ENCODE measurements at regions not wholly inside any gene's neighbourhood (a gene's known extent, or its start where the extent isn't known, plus 50 kb on each side); places are given as distances from the start of the nearest gene placed in this dataset.

DNA sequence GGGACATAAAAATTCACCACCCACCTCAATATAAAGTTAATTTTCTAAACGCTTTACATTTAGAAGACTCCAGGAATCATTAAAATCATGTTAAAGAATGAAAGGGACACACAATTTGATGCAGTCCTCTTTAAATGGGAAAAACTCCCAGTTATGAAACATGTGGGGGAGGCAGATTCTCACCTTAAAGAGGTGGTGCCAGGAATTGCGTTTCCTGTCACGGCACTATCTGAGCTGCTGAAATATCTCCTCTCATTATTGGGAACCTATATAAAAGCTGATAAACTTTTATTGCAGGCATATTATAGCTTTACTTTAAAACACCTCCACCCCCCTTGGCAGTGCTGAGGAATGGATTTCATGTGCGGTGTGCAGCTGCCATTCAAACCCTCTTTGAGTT lies 94.8 kb upstream of the SORCS3 start:
- Mint-ChIP-seq H3K27ac (no peak overlapping the region), H3K9me3 (peaks cover 0 to 3% of the 10 kb centered on the region in 2 donors), H3K36me3 (ENCODE audit: insufficient read depth in 2 of 2) (no peaks in the 10 kb centered on the region), H3K4me1 (ENCODE audit: low read depth) (no peaks in the 10 kb centered on the region), H3K27me3 (ENCODE audit: low read depth) (peaks cover 5% of the 10 kb centered on the region), H3K4me3 (no peak overlapping the region)
- ATAC-seq (replicated peaks in 1 of 2) (no peak), DNase-seq (no peak)

DNA sequence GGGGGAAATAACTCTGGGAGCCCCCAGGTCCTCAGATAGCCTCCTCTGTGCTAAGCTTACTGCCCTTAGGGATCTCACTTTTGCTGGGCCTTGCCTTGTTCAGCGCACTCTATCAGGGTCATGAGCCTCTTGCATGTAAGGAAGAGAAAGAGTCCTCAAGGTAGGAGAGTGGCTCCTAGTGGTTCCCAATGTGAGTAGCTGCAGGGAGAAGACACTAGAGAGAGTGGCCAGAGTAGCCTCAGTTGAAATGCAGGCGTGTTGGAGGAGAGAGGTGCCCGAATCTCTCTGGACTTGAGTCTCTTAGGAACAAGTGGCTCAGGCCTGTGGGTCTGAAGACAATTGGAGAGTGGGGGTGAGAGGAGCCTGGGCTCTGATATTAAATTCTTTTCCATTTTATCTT lies 94.3 kb upstream of the SORCS3 start:
- H3K4me3 Mint-ChIP-seq = no peak overlapping the region
- H3K9me3 Mint-ChIP-seq = peaks cover 0 to 3% of the 10 kb centered on the region in 2 donors
- no peak overlapping the region for H3K27ac Mint-ChIP-seq
- ATAC-seq (replicated peaks in 1 of 2) (no peak), DNase-seq (no peak)
- H3K27me3 Mint-ChIP-seq (ENCODE audit: low read depth) = peaks cover 5% of the 10 kb centered on the region
- no peaks in the 10 kb centered on the region for H3K36me3 Mint-ChIP-seq (ENCODE audit: insufficient read depth in 2 of 2)
- no peaks in the 10 kb centered on the region for H3K4me1 Mint-ChIP-seq (ENCODE audit: low read depth)

DNA sequence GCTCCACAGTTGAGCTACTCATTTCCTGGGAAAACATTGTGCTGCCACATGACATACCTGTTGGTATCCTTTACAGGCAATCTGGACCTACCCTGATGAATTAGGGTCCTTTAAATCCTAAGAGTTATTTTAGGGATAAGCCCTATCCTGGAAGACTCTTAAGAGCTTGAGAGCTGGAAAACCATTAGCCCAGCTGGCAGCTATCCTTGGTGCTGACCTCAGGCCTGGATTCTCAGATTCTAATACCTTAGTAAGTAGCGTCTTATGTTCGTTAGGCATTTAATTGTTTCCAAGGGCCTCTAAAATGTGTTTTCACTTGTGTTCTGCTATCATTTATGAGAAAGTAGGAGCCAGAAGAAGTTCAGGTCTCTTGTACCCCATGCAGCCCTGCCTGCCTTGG lies 93.0 kb upstream of the SORCS3 start:
- no peaks in the 10 kb centered on the region for H3K36me3 Mint-ChIP-seq (ENCODE audit: insufficient read depth in 2 of 2)
- peaks cover 0 to 3% of the 10 kb centered on the region in 2 donors for H3K9me3 Mint-ChIP-seq
- peaks cover 5% of the 10 kb centered on the region for H3K27me3 Mint-ChIP-seq (ENCODE audit: low read depth)
- no peak overlapping the region for H3K4me3 Mint-ChIP-seq
- DNase-seq (no peak), ATAC-seq (replicated peaks in 1 of 2) (no peak)
- no peaks in the 10 kb centered on the region for H3K4me1 Mint-ChIP-seq (ENCODE audit: low read depth)
- no peak overlapping the region for H3K27ac Mint-ChIP-seq

DNA sequence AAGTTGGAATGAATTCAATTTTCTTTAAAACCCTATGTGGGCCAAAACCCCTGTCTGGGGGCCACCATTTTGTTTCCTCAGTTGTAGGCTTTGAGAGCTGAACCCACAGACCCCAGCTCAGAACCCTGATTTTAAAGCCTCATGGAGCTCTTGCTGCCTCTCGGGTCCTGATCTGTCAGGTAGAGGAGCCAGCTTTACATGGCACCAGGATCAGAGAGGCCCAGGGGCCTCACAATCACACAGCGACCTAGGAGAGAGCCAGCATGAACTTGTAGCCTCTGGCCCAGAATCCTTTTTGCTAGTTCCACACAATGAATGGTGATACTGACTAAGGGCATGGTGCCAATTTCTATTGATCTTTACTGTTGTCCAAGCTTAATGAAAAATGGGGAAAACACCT lies 84.3 kb upstream of the SORCS3 start:
- peaks cover 16% of the 10 kb centered on the region for H3K27me3 Mint-ChIP-seq (ENCODE audit: low read depth)
- ATAC-seq (replicated peaks in 1 of 2) (no peak), DNase-seq (no peak)
- no peaks in the 10 kb centered on the region for H3K36me3 Mint-ChIP-seq (ENCODE audit: insufficient read depth in 2 of 2)
- H3K27ac Mint-ChIP-seq = no peak overlapping the region
- H3K9me3 Mint-ChIP-seq = no peaks in the 10 kb centered on the region
- H3K4me1 Mint-ChIP-seq (ENCODE audit: low read depth) = no peaks in the 10 kb centered on the region
- H3K4me3 Mint-ChIP-seq = no peak overlapping the region

DNA sequence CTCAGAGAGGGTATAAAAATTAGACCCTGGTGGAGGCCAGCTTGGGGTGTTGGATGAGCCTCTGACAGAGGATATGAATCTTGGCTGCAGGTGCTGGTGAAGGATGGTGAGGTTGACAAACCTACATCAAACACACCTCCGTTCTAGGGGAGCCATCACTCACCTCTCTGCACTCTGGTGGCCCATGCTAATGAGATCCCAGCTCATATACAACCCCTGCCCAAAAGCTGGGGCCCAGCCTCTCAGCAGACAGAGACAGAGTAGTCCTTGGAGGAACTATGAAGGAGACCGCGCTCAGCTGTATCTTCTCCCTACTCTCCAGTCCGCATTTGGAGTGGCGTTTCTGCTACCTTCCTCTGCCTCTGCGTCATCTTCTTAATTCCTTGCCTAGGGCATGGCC lies 83.1 kb upstream of the SORCS3 start:
- H3K9me3 Mint-ChIP-seq = no peaks in the 10 kb centered on the region
- ATAC-seq (replicated peaks in 1 of 2) (no peak), DNase-seq (no peak)
- H3K27me3 Mint-ChIP-seq (ENCODE audit: low read depth) = peaks cover 26% of the 10 kb centered on the region
- no peaks in the 10 kb centered on the region for H3K36me3 Mint-ChIP-seq (ENCODE audit: insufficient read depth in 2 of 2)
- no peak overlapping the region for H3K4me3 Mint-ChIP-seq
- no peak overlapping the region for H3K27ac Mint-ChIP-seq
- no peaks in the 10 kb centered on the region for H3K4me1 Mint-ChIP-seq (ENCODE audit: low read depth)

DNA sequence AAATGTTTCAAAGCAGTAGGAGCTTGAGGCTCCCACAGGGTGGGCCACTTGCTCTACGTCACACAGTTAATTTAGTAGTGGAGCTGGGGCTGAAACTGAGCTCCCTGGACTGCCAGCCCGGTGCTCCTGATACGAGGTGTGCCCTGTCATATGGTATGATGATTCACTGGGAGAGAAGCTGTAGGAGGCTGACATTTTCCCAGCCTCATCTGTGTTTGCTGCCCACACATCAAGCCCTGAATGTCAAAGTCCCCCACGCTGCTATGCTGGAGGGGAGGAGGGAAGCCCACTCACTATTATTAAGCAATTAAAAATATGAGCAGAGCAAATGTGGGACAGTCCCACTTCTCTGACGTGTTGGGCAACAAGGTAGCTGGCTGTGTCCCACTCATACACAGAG lies 81.2 kb upstream of the SORCS3 start:
- no peaks in the 10 kb centered on the region for H3K36me3 Mint-ChIP-seq (ENCODE audit: insufficient read depth in 2 of 2)
- H3K4me1 Mint-ChIP-seq (ENCODE audit: low read depth) = no peaks in the 10 kb centered on the region
- no peaks in the 10 kb centered on the region for H3K9me3 Mint-ChIP-seq
- H3K27ac Mint-ChIP-seq = no peak overlapping the region
- no peak for DNase-seq
- H3K27me3 Mint-ChIP-seq (ENCODE audit: low read depth) = peaks cover 20% of the 10 kb centered on the region
- no peak overlapping the region for H3K4me3 Mint-ChIP-seq
- no peak for ATAC-seq (replicated peaks in 1 of 2)

DNA sequence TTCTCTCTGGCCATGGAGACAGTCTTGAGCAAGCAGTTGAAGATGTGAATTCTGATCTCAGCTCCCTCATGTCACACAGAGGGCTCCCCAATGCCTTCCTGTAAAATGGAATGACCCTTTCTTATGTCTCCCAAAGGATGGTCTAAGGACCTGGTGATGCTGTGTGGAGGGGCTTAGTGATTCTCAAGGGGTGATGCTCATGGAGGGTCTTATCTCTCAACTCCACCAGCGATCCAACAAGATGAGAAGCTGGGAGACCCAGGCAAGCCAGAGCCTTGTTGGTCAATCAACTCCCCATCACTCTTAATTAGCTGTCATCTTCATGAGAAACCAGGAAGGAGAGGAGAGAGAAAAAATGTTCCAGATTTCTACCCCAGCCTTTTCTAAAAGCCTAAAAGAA lies 78.0 kb upstream of the SORCS3 start:
- no peak for ATAC-seq (replicated peaks in 1 of 2)
- H3K27ac Mint-ChIP-seq = no peak overlapping the region

DNA sequence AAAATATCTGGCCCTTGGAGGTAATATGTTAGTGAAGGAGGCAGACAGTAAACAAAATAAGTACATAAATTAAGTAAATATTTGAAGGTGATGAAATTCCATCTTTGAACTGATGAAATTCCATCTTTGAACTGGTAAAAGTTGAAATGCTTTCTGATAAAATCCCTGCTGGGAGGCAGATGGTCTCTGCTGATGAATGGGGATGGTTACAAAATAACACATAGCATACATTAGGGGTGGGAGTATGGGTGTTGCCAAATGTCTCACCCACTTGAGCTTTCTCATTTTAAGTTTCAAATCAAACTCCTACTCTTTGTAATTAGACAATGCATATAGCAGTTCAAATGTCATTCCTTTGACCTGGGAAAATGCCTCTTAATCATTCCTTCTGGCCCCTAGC lies 77.5 kb upstream of the SORCS3 start:
- no peak overlapping the region for H3K27ac Mint-ChIP-seq
- peaks cover 18% of the 10 kb centered on the region for H3K27me3 Mint-ChIP-seq (ENCODE audit: low read depth)
- no peak overlapping the region for H3K4me3 Mint-ChIP-seq
- DNase-seq (no peak), ATAC-seq (replicated peaks in 1 of 2) (no peak)
- H3K9me3 Mint-ChIP-seq = no peaks in the 10 kb centered on the region
- H3K4me1 Mint-ChIP-seq (ENCODE audit: low read depth) = no peaks in the 10 kb centered on the region
- H3K36me3 Mint-ChIP-seq (ENCODE audit: insufficient read depth in 2 of 2) = no peaks in the 10 kb centered on the region

More for the DNA sequence above, 78.0 kb upstream of the SORCS3 start:
- Mint-ChIP-seq H3K9me3 (no peaks in the 10 kb centered on the region), H3K4me3 (no peak overlapping the region), H3K27me3 (ENCODE audit: low read depth) (peaks cover 23% of the 10 kb centered on the region), H3K4me1 (ENCODE audit: low read depth) (no peaks in the 10 kb centered on the region), H3K36me3 (ENCODE audit: insufficient read depth in 2 of 2) (no peaks in the 10 kb centered on the region)
- no peak for DNase-seq

DNA sequence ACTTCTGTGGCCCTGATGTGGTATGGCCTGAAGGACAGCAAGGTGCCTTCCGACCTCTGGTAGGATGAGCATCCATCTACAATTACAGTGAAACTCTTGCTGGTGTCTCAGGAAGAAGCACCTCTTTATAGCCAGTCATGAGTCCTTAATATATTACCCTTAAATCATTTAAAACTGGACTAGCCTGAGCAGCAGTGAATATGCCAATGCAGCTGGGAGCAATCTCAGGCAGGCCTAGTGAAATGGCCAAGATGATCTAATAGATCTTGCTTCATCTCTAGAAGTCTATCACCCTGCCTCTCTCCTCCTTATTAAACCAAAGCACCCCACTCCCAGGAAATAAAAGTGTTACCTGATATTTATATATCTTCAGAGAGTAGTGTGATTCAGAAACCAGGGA lies 66.7 kb upstream of the SORCS3 start:
- no peak overlapping the region for H3K4me3 Mint-ChIP-seq
- H3K4me1 Mint-ChIP-seq (ENCODE audit: low read depth) = no peaks in the 10 kb centered on the region
- DNase-seq = no peak
- peaks cover 19% of the 10 kb centered on the region for H3K27me3 Mint-ChIP-seq (ENCODE audit: low read depth)
- H3K36me3 Mint-ChIP-seq (ENCODE audit: insufficient read depth in 2 of 2) = peaks cover 5 to 10% of the 10 kb centered on the region in 2 donors
- H3K27ac Mint-ChIP-seq = no peak overlapping the region
- ATAC-seq (replicated peaks in 1 of 2) = no peak
- H3K9me3 Mint-ChIP-seq = peaks cover 10% of the 10 kb centered on the region in 2 donors

DNA sequence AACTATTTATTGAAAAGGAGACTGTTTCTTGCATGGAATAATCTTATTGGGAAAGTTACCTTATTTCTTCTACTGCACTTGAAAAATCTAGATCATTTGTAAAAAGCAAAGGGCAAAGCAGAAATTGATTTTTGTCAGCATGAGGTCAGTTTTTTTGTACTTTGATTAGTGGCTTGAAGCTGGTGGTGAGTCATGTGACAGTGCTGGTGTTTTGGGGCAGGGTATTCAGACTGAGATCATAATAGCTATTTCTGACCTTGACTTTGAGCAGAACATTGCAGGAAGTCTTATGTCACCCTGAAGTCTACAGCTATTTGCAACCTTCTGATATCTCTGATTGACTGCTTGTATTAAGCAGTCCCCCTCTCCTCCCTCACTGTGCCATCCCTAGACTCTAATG lies 66.3 kb upstream of the SORCS3 start:
- Mint-ChIP-seq H3K9me3 (peaks cover 7% of the 10 kb centered on the region in 2 donors), H3K4me1 (ENCODE audit: low read depth) (no peaks in the 10 kb centered on the region), H3K4me3 (no peak overlapping the region), H3K27me3 (ENCODE audit: low read depth) (peaks cover 17% of the 10 kb centered on the region), H3K36me3 (ENCODE audit: insufficient read depth in 2 of 2) (peaks cover 5 to 10% of the 10 kb centered on the region in 2 donors), H3K27ac (no peak overlapping the region)
- DNase-seq (no peak), ATAC-seq (replicated peaks in 1 of 2) (no peak)

DNA sequence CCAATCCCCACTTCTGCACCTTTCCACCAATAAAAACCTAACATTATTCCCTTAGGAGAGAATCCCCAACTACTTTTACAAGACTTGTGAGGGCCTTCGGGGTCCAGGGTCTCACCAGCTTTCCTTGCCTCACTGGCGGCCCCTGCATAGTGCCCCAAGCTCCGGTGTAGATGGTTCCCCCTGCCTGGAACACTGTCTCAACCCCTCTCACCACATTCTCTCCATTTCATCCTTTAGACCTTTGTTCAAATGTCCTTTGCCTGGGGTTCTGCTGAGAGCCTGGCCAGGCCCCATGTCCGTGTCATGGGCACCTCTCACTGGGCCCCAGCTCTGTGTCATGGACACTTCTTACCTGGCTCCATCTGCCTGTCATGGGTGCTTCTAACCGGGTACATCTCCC lies 64.5 kb upstream of the SORCS3 start:
- ATAC-seq (replicated peaks in 1 of 2) (no peak), DNase-seq (no peak)
- peaks cover 18% of the 10 kb centered on the region for H3K27me3 Mint-ChIP-seq (ENCODE audit: low read depth)
- peaks cover 0 to 2% of the 10 kb centered on the region in 2 donors for H3K36me3 Mint-ChIP-seq (ENCODE audit: insufficient read depth in 2 of 2)
- H3K4me1 Mint-ChIP-seq (ENCODE audit: low read depth) = peaks cover 7% of the 10 kb centered on the region
- no peak overlapping the region for H3K4me3 Mint-ChIP-seq
- no peak overlapping the region for H3K27ac Mint-ChIP-seq
- no peaks in the 10 kb centered on the region for H3K9me3 Mint-ChIP-seq

DNA sequence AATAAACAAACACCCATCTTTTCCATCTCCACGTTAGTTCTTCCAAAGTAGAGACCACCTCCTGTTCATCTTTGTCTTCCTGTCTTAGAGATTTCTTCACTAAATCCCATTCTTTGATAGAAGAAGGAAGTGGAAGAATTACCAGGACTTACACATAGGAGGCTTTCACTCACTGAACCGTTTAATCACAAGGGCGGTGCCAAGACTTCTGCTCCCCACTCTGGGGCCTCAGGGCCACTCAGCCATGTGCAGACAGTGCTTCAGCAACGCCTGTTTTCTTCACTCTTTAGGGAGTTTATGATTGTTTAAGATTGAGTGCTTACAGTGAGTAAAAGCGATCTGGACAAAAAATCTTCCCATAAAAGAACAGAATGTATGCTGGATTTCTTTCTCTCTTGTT lies 63.9 kb upstream of the SORCS3 start:
- peaks cover 14% of the 10 kb centered on the region for H3K27me3 Mint-ChIP-seq (ENCODE audit: low read depth)
- DNase-seq (no peak), ATAC-seq (replicated peaks in 1 of 2) (no peak)
- H3K4me1 Mint-ChIP-seq (ENCODE audit: low read depth) = peaks cover 7% of the 10 kb centered on the region
- no peaks in the 10 kb centered on the region for H3K9me3 Mint-ChIP-seq
- H3K27ac Mint-ChIP-seq = no peak overlapping the region
- no peaks in the 10 kb centered on the region for H3K36me3 Mint-ChIP-seq (ENCODE audit: insufficient read depth in 2 of 2)
- H3K4me3 Mint-ChIP-seq = no peak overlapping the region

DNA sequence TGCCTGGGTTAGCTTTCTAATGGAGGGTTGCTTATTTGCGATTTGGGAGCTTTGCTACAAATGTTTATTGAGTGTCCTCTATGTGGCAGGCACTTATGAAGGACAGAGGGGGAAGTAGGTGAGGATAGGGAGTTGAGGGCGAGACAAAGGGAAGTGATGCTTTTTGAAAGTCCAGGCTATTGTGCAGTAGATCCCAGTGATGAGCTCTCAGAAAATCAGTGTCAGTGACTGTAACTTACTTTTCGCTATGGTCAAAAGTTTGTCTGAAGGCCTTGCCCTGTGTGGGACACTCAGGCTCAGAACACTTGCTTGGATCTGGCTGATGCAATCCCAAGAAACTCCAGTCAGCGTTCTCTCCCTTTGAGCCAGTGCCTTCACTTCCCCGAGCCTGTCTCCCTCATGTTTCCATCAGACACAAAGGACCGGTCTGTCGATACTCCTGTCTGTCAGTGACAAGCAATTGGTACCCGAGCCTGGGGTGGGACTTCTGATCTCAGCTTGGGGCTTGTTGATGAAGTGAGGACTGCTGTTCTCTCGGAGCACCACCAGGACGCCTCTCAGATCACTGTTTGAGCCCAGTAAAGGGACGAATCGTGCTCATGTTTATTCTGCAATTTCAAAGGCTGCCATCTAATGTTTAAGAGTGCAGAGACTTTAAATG lies 63.1 kb upstream of the SORCS3 start:
- H3K4me3 Mint-ChIP-seq = no peak overlapping the region
- H3K36me3 Mint-ChIP-seq (ENCODE audit: insufficient read depth in 2 of 2) = no peaks in the 10 kb centered on the region
- H3K4me1 Mint-ChIP-seq (ENCODE audit: low read depth) = peaks cover 7% of the 10 kb centered on the region
- H3K9me3 Mint-ChIP-seq = no peaks in the 10 kb centered on the region
- no peak for DNase-seq
- H3K27me3 Mint-ChIP-seq (ENCODE audit: low read depth) = peaks cover 14% of the 10 kb centered on the region
- no peak for ATAC-seq (replicated peaks in 1 of 2)
- no peak overlapping the region for H3K27ac Mint-ChIP-seq

DNA sequence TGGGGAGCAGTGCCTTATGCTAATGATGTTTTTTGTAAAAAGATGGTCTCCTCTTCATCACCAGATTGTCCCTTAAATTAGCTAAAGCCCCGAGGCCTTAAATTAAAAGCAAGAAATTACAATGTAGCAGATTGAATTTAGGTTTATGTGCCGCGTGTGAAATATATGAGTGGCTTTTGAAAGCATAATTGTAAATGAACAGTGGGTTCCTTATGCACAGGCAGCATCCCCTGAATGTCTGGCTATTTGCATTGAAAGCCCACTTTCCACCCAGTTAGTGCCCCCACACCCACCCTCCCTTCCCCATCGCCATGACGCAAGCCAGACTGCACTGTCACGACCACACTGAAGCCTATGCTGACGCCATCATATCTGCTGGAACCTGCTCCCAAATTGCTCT lies 62.4 kb upstream of the SORCS3 start:
- peaks cover 7% of the 10 kb centered on the region for H3K4me1 Mint-ChIP-seq (ENCODE audit: low read depth)
- no peak for DNase-seq
- H3K36me3 Mint-ChIP-seq (ENCODE audit: insufficient read depth in 2 of 2) = no peaks in the 10 kb centered on the region
- no peak for ATAC-seq (replicated peaks in 1 of 2)
- peaks cover 0 to 1% of the 10 kb centered on the region in 2 donors for H3K9me3 Mint-ChIP-seq
- H3K27me3 Mint-ChIP-seq (ENCODE audit: low read depth) = peaks cover 14% of the 10 kb centered on the region
- no peak overlapping the region for H3K27ac Mint-ChIP-seq
- no peak overlapping the region for H3K4me3 Mint-ChIP-seq
